CD14-positive monocyte (primary cell): ENCODE measurements at regions not wholly inside any gene's neighbourhood (a gene's known extent, or its start where the extent isn't known, plus 50 kb on each side); places are given as distances from the start of the nearest gene placed in this dataset.

ENCODE experiments used
- DNase-seq, 3 donors: peaks; one replicate each; pipeline ENCODE4 v3.0.0-alpha.2; 2011 to 2022
- H2AFZ ChIP-seq: 2 replicates; pipeline ENCODE4 v1.6.0; 2012; ENCODE audit warnings: mild to moderate bottlenecking, low read depth, low read length, inconsistent platforms; ENCODE audit not compliant: insufficient read depth, poor library complexity, severe bottlenecking
- H3K27ac ChIP-seq, 2 donors: 1 replicate in 1 of 2; 2 replicates in 1 of 2; pipeline ENCODE4 v1.5.1; 2012 to 2013; ENCODE audit warnings: low read length in 2 of 2, control low read depth in 1 of 2, inconsistent platforms in 1 of 2, low read depth in 1 of 2, mild to moderate bottlenecking in 1 of 2
- H3K27me3 ChIP-seq, 2 donors: one replicate each; pipeline versions ENCODE4 v1.6.0 to v1.6.1; 2011 to 2013; ENCODE audit warnings: low read length in 2 of 2; ENCODE audit not compliant: control insufficient read depth in 2 of 2, insufficient read depth in 2 of 2
- H3K36me3 ChIP-seq, 2 donors: replicated peaks in 1 of 2; 1 replicate in 1 of 2; 2 replicates in 1 of 2; pipeline versions ENCODE4 v1.5.1 to v1.6.1; 2012 to 2013; ENCODE audit warnings: low read length in 2 of 2, control low read depth in 1 of 2, inconsistent platforms in 1 of 2, mild to moderate bottlenecking in 1 of 2; ENCODE audit not compliant: insufficient read depth in 2 of 2, control insufficient read depth in 1 of 2
- H3K4me1 ChIP-seq, 2 donors: 1 replicate in 1 of 2; 2 replicates in 1 of 2; pipeline versions ENCODE4 v1.5.1 to v1.6.1; 2012 to 2013; ENCODE audit warnings: low read length in 2 of 2, control low read depth in 1 of 2, inconsistent platforms in 1 of 2, mild to moderate bottlenecking in 1 of 2, moderate library complexity in 1 of 2; ENCODE audit not compliant: insufficient read depth in 2 of 2, control insufficient read depth in 1 of 2
- H3K4me2 ChIP-seq: replicated peaks from 2 replicates; pipeline ENCODE3; 2012; ENCODE audit warnings: low read length, moderate library complexity, mild to moderate bottlenecking; ENCODE audit not compliant: poor library complexity, severe bottlenecking; ENCODE audit errors: extremely low read depth
- H3K4me3 ChIP-seq, 3 experiments: fragments of 200-600 bp in 1 of 3; sonication (generic) in 1 of 3; replicated peaks in 1 of 3; 1 replicate in 2 of 3; 2 replicates in 1 of 3; pipeline ENCODE4 v1.5.1; 2011 to 2013; ENCODE audit warnings: low read length in 3 of 3, mild to moderate bottlenecking in 3 of 3, control low read depth in 2 of 3, low read depth in 2 of 3, inconsistent platforms in 1 of 3, moderate library complexity in 1 of 3
- H3K79me2 ChIP-seq: 2 replicates; pipeline ENCODE4 v1.6.0; 2012; ENCODE audit warnings: mild to moderate bottlenecking, control low read depth, inconsistent platforms, low read length, moderate library complexity; ENCODE audit not compliant: insufficient read depth
- H3K9ac ChIP-seq: 2 replicates; pipeline ENCODE4 v1.6.0; 2017; ENCODE audit warnings: low read length, mild to moderate bottlenecking; ENCODE audit not compliant: insufficient read depth, poor library complexity, severe bottlenecking
- H3K9me3 ChIP-seq, 2 donors: replicated peaks in 1 of 2; 1 replicate in 1 of 2; 2 replicates in 1 of 2; pipeline versions ENCODE4 v1.5.1 to v1.6.1; 2012 to 2013; ENCODE audit warnings: low read length in 2 of 2, control low read depth in 1 of 2; ENCODE audit not compliant: control insufficient read depth in 1 of 2, insufficient read depth in 1 of 2
- H4K20me1 ChIP-seq: 2 replicates; pipeline ENCODE4 v1.6.0; 2012; ENCODE audit warnings: mild to moderate bottlenecking, low read length, control low read depth, moderate library complexity; ENCODE audit not compliant: insufficient read depth
- H3K27ac Mint-ChIP-seq, 7 donors: one replicate each; pipeline ENCODE4 v1.8.0; 2020; ENCODE audit warnings: mild to moderate bottlenecking in 7 of 7, mixed read lengths in 7 of 7, moderate library complexity in 6 of 7, inconsistent platforms in 2 of 7
- H3K27me3 Mint-ChIP-seq, 3 donors: one replicate each; pipeline ENCODE4 v1.8.0; 2021 to 2022; ENCODE audit warnings: low read depth in 3 of 3, mild to moderate bottlenecking in 3 of 3, mixed read lengths in 3 of 3, moderate library complexity in 3 of 3, inconsistent platforms in 1 of 3
- H3K36me3 Mint-ChIP-seq, 2 donors: one replicate each; pipeline ENCODE4 v1.8.0; 2020; ENCODE audit warnings: mixed read lengths in 2 of 2, inconsistent platforms in 1 of 2, mild to moderate bottlenecking in 1 of 2
- H3K4me1 Mint-ChIP-seq: one replicate; pipeline ENCODE4 v1.8.0; 2020; ENCODE audit warnings: mild to moderate bottlenecking, mixed read lengths
- H3K4me3 Mint-ChIP-seq, 2 donors: one replicate each; pipeline ENCODE4 v1.8.0; 2020; ENCODE audit warnings: mild to moderate bottlenecking in 2 of 2, mixed read lengths in 2 of 2, moderate library complexity in 1 of 2
- H3K9me3 Mint-ChIP-seq, 7 donors: one replicate each; pipeline ENCODE4 v1.8.0; 2020 to 2022; ENCODE audit warnings: mixed read lengths in 7 of 7, mild to moderate bottlenecking in 6 of 7, moderate library complexity in 6 of 7, inconsistent platforms in 2 of 7
- CTCF ChIP-seq: fragments of 200-600 bp; IDR thresholded peaks from one replicate; pipeline ENCODE4 v1.8.0; 2022; ENCODE audit warnings: antibody characterized with exemption, mild to moderate bottlenecking
- WGBS: methylation state at CpG from one replicate; pipeline ENCODE4 v1.1.5; 2013; ENCODE audit warnings: missing lambda C conversion rate; ENCODE audit not compliant: insufficient coverage; 5-methylcytosine and 5-hydroxymethylcytosine counted together
- intact Hi-C, 2 donors: fragments of 100-400 bp; cut with micrococcal nuclease; formaldehyde crosslinking; loops; one replicate each; pipeline versions ENCODE4 v1.15.0 to v1.15.1; 2023

GRCh38 chr19:32017176-32017953 is 328.0 kb upstream of the ZNF507 start:
- Histone ChIP-seq H2AFZ (no peak overlapping the region), H3K9ac (no peak overlapping the region), H3K9me3 (peaks cover 19 to 24% of the 10 kb centered on the region in 2 donors), H3K4me3 (no peak overlapping the region), H4K20me1 (no peaks in the 10 kb centered on the region), H3K4me2 (no peak overlapping the region), H3K4me1 (no peaks in the 10 kb centered on the region), H3K79me2 (no peaks in the 10 kb centered on the region), H3K36me3 (no peaks in the 10 kb centered on the region), H3K27me3 (no peaks in the 10 kb centered on the region), H3K27ac (no peak overlapping the region)
- Mint-ChIP-seq H3K4me3 (no peak overlapping the region), H3K27me3 (peaks cover 1 to 3% (median 3%) of the 10 kb centered on the region in 3 donors), H3K9me3 (peaks cover 9 to 25% (median 19%) of the 10 kb centered on the region in 7 donors), H3K36me3 (no peaks in the 10 kb centered on the region), H3K27ac (no peak overlapping the region), H3K4me1 (peaks cover 3% of the 10 kb centered on the region)
- intact Hi-C loops: no loop called here
- 80% methylated on average over 5 of the region's 9 CpGs for WGBS
- DNase-seq: no peak
- no peak for TF ChIP-seq CTCF

DNA sequence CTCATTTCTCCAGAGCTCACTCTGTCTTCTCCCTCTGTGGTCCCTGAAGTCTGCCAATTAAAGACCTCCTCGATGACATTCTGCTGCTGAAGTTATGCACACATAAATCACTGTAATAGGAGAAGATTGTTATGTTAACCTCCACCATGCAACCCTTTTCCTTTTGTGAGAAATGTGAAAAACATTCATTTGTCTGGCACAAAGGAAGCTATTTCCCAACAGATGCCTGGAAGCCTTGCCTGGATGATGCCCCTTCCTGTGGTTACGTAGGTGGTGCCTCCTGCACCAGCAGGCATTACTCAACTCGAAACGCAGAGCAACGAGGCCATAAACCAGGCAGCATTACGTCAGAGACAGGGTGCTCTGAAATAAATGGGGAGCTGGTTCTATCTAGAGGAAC is 327.4 kb upstream of the ZNF507 start:
- no peak overlapping the region for H3K27ac ChIP-seq
- H3K9me3 ChIP-seq: peaks cover 25 to 28% of the 10 kb centered on the region in 2 donors
- no peaks in the 10 kb centered on the region for H4K20me1 ChIP-seq
- H3K4me1 Mint-ChIP-seq: peaks cover 3% of the 10 kb centered on the region
- no peaks in the 10 kb centered on the region for H3K4me1 ChIP-seq
- intact Hi-C loops: no loop called here
- H2AFZ ChIP-seq: no peak overlapping the region
- no peaks in the 10 kb centered on the region for H3K79me2 ChIP-seq
- TF ChIP-seq CTCF: no peak
- H3K4me3 Mint-ChIP-seq: no peak overlapping the region
- no peaks in the 10 kb centered on the region for H3K27me3 ChIP-seq
- no peak overlapping the region for H3K4me2 ChIP-seq
- H3K27ac Mint-ChIP-seq: peak overlapping the region in 1 of 7 donors; percentile 51
- no peaks in the 10 kb centered on the region for H3K36me3 ChIP-seq
- no peak for DNase-seq
- no peaks in the 10 kb centered on the region for H3K36me3 Mint-ChIP-seq
- H3K27me3 Mint-ChIP-seq: peaks cover 1 to 3% (median 3%) of the 10 kb centered on the region in 3 donors
- 22% methylated on average over 3 of the region's 6 CpGs for WGBS
- peaks cover 9 to 25% (median 23%) of the 10 kb centered on the region in 7 donors for H3K9me3 Mint-ChIP-seq
- no peak overlapping the region for H3K9ac ChIP-seq
- H3K4me3 ChIP-seq: no peak overlapping the region
